ENCODE measurements at regions not wholly inside any gene's neighbourhood (a gene's known extent, or its start where the extent isn't known, plus 50 kb on each side); places are given as distances from the start of the nearest gene placed in this dataset.

DNA sequence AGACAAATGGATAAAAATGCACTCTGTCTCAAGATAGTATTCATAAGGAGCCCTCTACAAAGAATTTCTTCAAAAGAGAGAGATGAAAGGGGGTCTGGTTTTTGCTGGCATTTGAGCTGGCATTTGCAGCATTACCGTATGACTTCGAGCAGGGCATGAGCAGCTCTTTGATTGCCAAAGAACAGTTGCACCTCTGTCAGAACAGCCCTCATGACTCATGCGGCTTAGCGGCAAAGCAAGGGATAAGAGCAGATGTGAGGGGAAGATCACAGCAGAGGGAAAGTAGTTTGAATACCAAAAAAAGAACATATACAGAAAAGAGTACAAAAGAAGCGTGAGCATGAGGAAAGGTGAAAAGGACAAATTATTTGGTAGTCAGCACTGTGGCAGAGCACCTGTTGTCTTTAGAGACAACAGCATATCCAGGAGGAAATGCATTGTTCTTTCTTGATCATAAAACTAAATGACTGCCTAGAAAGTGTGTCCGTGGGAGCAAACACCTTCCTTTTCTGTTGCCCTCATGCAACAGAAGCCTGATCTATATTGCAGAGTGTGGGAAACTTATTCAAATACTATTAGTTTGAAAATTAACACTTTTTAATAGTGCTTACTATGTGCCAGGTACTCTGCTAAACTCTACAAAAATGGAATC, 80.5 kb upstream of the SLC24A5 start:
- DNase-seq (ENCODE audit: low read depth in 2 of 2), result no peak

DNA sequence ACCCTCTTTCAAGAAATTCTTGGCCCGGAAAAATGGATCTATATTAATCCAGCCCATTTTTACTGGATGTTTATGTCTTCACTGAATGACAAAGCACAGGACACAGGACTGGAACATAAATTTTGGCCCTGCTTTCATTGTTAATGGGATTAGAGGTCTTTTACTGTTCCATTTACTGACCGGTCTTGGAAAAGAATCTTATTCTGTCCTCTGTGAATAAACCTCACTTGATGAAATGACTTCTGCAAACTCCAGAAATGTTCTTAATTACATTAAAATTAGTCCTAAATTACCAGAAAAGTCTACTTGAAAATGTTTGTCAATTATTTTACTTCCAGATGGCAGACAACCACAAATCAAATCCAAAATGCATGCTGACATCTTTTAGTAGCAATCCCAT, 79.3 kb upstream of the SLC24A5 start:
- no peak for DNase-seq (ENCODE audit: low read depth in 2 of 2)

DNA sequence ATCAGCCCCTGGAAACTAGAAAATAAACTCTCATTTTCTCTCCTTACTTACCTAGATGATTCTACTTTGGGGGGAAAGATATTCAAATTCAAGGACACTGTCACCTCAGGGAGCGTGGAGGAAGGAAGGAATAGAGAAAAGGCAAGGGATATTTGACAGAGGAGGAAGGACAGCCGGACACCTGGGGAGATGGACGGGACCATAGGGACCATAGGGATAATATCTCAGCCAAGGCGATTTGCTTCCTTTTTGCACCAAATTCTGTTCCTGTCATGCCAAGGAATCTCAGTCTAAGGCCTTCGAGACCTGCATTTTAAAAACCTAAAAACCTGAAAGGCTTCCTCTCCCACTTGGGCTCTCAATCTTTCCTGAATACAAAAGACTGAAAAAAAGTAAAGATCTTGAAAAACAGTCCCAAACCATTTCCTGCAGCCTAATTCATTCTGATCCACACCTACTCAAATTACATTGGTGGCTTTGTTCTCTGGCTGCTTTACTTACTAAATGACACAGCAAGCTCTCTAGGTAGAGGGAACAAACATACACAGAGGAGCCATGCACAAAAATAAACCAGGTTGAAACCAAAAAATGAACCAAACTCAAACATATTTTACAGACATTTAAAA, 73.9 kb upstream of the SLC24A5 start:
- DNase-seq (ENCODE audit: low read depth in 2 of 2), result no peak

DNA sequence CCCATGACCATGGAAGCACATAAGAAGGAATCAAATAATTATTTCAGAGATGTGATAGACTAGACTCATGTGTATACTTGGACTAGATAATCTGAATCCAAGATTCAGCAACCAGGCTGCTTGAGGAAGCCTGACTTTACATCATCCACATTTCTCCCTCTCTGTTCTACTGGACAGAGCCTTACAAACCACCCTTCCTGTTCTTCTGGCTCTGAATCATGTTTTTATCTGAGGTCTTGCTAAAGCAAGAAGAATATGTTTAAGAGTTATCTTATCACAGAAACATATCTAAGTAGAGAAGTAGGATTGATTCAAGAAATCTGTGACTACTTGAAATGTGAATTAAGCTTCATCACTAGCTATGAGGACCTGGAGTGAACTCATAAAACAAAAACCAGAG, 71.1 kb upstream of the SLC24A5 start:
- DNase-seq (ENCODE audit: low read depth in 2 of 2), result no peak

DNA sequence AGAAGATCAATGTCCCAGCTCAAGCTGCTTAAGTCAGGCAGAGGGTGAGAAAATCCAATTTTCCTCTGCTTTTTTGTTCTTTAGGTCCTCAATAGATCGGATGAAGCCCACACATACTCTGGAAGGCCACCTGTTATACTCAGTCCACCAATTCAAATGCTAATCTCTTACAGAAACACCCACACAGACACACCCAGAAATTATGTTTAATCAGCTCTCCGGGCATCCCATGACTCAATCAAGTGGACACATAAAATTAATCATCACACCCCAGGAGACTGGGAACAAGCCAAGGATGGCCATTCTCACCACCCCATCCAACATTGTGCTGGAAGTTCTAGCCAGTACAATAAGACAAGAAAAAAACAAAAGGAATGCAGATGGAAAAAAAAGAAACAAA, 67.8 kb upstream of the SLC24A5 start:
- no peak for DNase-seq (ENCODE audit: low read depth in 2 of 2)

DNA sequence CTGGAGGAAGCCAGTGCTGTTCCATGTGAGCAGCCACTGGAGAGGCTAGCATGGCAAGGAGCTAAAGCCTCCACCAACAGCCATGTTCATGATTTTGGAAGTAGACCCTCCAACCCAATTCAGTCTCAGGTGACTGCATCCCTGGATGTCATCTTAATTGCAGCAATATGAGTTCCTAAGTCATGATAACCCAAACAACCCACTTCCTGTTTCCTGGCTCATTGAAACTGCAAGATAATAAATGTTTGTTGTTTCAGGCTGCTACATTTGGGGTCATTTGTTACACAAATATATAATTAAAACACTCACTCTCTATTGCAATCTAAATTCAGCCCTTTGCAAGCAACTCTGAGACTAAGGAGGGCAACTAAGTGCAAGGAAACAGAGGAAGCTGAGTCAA, 62.4 kb upstream of the SLC24A5 start:
- no peak for DNase-seq (ENCODE audit: low read depth in 2 of 2)

DNA sequence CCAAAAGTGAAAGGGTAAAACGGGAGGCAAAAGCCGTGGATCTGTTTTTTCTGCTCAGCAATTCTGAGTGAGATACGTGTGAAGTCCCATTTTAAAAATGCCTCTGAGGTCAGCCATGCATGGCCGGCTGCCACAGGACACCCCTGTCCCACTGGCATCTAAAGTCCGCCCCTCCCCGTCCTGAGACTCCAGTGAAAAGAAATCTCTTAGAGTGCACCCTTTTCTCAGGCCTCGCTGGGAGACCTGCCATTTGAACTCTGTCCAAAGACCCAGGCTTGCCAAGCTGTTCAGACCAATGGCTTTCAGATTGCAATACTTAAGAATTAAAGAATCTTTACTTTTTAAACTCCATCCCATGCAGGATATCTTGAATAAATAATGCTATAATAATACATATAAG, 61.0 kb upstream of the SLC24A5 start:
- DNase-seq (ENCODE audit: low read depth in 2 of 2), result no peak

DNA sequence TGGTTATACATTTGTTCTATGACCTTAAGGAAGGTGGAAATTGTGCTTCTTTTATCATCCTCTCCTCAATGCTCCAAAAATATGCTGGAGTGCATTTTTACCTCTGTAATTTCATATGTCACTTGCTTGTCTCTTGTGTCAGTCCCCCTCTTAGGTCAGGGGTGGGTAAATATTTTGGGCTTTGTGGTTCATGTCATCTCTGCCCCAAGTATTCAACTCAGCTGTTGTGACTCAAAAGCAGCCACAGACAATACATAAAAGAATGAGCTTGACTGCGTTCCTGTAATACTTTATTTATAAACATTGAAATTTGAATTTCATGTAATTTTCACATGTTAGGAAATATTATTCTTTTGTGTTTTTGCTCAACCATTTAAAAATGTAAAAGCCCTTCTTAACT, 60.4 kb upstream of the SLC24A5 start:
- no peak for DNase-seq (ENCODE audit: low read depth in 2 of 2)

DNA sequence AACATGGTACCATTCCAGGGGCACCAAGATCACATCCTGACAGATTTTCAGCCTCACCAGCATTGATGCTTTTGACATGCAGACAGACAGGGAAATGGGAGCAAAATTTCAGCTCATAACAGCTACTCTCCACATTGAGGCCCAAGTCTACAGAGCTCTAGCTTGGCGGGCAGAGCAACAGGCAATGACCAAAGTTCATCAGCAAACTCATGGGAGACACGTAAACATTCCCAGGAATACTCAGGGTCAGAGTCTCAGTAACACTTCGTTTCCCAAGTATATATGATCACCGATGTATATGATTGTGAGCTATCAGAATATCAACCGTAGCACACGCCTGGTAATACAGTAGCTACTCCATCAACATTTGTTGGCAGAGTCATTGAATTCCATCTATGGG, 59.2 kb upstream of the SLC24A5 start:
- no peak for DNase-seq (ENCODE audit: low read depth in 2 of 2)

DNA sequence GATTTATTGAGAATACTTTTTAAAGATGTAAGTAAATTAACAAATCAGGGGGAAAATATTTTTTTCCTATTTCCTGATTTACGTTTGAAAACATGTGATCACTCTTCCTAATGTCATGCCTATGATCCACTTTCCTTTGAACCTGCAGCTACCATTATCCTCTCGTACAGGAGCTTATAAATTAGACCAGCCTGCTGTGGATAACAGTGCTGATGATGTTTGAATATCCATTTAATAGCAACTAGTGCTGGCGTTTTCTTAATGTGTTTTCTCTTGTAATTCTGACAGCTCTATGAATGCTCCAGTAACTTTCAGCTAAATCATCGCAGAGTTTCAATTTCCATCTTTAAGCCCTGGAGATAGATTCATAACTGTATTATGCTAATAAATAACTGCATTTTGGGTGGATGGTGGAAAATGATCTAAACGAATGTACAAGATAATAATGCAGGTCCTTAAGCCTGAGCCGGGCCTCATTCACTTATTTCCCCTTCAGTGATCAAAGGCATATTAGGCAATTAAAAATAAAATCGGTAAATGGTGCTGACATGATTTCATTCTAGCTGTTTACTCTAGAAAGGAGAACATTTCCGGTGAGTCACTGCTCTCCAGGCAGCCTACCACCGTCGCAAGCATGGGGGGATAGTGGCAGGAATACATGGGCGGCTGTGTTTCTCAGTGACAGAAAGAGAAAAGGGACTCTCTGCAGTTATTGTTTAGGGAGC, 58.5 kb upstream of the SLC24A5 start:
- peak; percentile 26 to 65 for DNase-seq (ENCODE audit: low read depth in 2 of 2)

DNA sequence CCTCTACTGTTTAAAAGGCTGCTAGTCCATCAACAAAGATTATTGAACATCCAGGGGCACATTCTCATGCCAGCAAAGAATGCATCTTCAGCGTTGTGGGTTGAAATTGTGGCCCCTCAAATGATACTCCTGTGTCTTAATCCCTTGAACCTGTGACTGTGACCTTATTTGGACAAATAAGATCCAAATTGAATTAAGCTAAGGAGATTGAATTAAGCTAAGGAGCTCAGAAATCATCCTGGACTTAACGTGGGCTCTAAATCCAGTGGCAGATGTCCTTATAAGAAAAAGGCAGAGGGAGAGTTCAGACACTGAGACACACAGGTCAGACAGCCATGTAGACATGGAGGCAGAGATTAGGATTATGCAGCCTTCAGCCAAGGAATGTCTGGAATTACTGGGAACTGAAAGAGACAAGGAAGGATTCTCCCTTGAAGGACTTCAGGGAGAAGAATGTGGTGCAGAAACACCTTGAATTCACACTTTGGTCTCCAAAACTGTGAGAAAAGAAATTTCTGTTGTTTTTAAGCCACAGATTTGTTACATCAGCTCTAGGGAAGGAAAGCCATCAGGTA, 57.3 kb upstream of the SLC24A5 start:
- no peak for DNase-seq (ENCODE audit: low read depth in 2 of 2)

DNA sequence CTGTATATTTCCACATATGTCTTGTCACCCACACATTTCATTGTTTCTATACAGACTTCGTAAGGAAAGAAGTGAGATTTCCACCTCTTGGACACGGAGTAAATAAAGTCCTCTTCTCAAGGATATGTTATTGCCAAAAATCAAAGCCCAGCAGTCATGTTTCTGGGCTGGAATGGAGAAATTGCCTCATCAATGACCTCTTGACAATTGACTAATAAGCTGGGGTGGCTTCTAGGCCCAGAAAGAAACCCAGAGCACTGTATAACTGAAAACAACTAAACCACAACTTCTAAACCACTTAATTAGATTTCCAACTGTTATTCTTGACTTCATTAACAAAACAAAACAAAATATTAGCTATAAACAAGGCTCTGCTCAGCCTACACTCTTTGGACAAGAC, 56.4 kb upstream of the SLC24A5 start:
- DNase-seq (ENCODE audit: low read depth in 2 of 2), result no peak

DNA sequence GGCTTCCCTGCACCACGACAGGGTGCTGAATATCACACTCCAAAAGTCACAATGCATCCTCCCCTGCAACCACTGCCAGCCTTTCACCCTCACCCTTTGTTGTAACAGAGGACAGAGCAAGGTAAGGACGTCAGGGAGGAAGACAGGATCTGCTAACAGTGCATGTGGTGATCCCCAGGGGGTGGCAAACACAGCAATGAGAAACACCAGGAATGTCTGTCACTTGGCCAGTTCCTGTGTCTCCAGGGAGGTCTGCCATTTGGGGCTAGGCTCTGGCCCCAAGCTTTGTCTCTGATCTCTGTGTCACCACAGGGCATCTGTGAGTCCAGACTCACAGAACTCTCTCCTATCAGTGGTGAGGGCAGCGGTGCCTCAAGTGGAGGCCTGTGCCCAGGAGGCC, 54.3 kb upstream of the SLC24A5 start:
- no peak for DNase-seq (ENCODE audit: low read depth in 2 of 2)

Measured in lung microvascular endothelial cell (primary cell).